GM21737 (cell line): ENCODE measurements at regions not wholly inside any gene's neighbourhood (a gene's known extent, or its start where the extent isn't known, plus 50 kb on each side); places are given as distances from the start of the nearest gene placed in this dataset.

Source experiments
- ATAC-seq: cut with Tn5 transposase; IDR thresholded peaks from one replicate; pipeline ENCODE4 v1.9.1; 2021; ENCODE audit warnings: mild to moderate bottlenecking, moderate library complexity; ENCODE audit not compliant: unreplicated experiment

GRCh38 chr6:90406142-90406794 is 109.6 kb upstream of the BACH2 start:
- ATAC-seq: no peak

- ATAC-seq: no peak
Observed at GRCh38 chr6:90403489-90404381, 107.1 kb upstream of the BACH2 start.

DNA sequence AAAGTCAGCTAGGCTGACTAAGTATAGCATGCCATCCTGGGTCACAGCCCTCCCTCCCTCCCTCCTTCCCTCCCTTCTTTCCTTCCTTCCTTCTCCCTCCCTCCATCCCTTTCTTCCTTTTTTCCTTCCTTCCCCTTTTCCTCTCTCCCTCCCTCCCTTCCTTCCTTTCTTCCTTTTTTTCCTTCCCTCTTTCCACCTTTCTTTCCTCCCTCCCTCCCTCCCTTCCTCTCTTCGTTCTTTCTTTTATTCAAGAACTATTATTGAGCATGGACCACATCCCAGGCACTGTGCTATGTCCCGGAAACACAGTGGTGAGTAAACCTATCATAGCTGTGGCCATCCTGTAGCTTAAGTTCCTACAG is 106.2 kb upstream of the BACH2 start:
- ATAC-seq: no peak

DNA sequence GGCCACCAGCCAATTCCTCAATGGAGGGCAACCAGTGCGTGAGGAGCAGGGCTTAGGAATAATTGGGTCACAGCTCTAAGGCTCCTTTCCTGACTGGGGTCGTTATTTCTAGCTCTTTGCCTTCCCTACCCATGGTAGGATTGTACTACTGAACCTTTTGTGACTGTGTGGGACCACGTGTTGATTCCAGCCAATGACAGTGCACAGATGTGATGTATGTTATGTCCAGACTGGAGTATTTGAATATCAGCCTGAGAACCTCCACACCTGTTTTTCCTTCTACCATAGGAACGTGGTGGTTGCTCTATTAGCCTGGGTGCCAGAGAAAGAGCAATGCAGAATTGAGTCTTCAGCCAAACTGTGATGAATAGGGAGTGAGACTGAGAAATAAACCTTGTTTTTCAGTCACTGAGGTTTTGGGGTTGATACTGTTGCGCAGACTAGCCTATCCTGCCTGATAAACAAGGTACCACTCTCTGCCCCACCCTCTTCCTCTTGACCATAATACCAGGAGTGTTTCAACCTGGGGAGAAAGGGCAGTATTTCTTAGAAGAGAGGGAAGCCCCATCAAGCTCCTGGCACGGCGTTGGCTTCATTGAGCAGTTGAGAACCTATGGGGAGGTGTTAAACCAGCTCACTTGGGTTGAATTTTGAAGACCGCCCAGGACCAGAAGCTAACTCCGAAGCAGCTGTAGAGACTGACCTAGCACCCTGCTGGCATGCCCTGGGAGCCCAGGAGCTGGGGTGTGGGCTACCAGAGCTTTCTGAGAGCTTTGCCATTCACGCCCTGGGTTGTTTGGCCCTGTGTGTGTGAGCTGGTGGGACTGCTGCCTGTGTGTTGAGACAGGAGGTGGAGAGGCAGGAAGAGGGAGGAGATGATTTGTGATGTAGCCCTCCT is 105.5 kb upstream of the BACH2 start:
- no peak for ATAC-seq

- ATAC-seq: no peak
Observed at GRCh38 chr6:90399970-90400369, 103.3 kb upstream of the BACH2 start.

GRCh38 chr6:90397929-90398674 is 101.5 kb upstream of the BACH2 start:
- peak; percentile 56 for ATAC-seq

DNA sequence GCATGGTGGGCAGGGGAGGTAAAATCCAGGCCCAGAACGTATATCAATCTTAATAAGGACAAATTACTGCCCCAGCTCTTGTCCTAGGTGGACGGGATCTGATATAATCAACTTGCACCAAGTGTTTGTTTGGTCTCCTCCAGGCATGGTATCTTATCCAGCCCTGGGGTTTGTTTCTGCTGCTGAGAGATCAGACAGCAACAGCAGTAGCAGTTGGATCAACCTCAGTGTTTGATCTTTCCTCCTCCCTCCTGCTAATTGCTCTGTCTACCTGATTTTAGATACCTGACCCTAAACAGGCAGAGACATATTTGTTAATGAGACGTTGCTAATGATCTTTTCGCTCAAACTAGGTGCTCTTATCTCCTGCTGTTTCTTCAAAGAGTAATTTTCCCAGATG is 100.4 kb upstream of the BACH2 start:
- no peak for ATAC-seq

DNA sequence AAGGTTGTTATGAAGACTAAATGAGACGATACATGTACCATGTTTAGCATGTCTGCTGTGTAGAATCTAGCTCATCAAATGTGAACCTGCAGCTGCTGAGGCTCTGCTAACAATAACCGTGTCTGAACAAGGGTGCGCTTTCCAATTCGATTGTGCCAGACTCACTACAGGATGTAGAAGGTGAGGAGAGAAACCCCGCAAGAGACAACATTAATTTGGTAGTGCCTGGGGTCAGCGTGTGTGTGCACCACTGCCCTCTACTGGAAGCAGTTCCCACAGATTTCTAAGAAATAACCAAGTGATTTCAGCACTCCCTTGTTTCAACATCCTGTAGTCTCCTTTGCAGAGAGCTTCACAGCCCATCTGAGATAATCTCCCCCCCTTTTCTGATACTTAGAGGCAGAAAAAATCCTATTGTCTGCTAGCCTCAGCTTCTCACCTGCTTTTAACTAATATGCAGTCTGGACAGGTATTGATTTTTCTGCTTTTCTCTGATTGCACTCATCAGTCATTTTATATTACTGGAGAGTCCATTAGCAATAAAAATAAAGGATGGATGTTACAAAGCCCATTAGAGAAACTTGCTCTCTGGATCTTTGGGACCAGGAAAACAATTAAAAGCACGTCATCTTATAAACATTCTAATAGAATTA is 96.7 kb upstream of the BACH2 start:
- ATAC-seq: peak; percentile 53

DNA sequence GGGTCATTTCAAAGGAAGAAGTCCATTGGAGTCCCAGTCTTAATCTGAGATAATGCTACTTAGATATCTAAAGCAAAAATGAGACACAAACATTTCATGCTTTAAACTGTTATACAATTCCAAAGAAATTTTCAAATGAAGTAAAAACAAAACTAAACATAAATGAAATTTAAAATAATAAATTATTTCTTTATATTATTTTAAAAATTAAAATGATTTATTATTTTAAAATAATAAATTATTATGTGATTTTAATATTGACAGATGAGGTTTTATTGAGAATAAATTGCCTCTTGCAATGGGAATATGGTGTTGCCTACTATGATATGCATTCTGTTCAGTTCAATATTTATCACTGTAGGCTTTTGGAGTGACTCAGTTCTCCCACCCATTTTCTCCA is 93.7 kb upstream of the BACH2 start:
- ATAC-seq: no peak

DNA sequence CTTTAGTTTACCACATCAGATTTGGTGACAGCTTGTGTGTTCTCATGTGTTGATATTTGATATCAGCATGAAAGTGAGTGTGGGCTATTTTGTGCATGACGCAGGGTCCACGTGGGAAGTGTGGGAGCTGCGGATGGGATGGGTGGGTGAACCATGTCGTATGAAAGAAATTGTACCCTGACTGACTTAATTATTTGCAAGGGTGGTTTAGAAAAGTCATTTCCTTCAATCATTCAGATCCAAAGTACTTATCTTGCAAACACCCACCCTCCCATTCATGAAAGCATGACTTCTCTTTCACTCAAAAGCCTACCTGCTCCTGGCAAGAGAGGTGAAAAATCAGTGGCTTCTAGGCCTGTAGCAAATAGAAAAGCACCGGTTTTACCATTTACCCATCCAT is 91.8 kb upstream of the BACH2 start:
- no peak for ATAC-seq

DNA sequence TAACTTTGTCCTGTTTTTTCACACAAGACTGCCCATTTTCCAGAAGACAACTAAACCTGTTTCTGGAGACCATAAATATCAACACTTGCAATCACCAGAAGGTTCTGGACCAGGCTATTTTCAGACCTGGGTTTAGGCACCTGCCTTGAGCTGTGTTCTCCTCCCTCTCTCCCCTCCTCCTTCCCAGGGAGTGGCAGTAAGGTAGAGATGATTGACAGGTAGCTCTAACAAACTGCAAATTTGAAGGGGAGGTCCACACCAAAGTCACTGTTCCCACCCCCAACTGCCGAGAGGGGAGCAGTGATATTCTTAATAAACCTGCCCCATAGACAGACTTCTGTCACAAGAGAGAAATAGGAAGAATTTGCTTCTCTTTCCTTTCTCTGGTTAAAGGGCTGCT is 91.2 kb upstream of the BACH2 start:
- ATAC-seq: no peak

DNA sequence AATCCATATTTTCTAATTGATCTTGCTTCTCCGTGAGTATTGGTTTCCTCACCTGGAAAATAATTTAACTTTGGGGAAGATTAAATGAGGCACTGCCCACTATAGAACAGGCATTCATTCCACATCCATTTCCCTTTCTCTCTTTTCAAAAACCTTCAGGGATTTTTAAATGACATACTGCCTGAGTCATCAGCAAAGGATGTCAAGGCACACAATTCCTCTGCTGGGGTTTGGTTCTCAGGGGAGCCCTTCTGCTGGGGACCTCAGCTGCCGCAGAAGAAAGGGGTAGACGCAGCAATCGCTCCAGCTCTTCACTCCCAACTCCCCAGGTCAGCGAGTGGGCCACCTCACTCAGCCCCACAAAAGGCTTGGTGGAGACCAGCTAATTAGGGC is 90.7 kb upstream of the BACH2 start:
- no peak for ATAC-seq

GRCh38 chr6:90386399-90387382 is 90.0 kb upstream of the BACH2 start:
- ATAC-seq: no peak

DNA sequence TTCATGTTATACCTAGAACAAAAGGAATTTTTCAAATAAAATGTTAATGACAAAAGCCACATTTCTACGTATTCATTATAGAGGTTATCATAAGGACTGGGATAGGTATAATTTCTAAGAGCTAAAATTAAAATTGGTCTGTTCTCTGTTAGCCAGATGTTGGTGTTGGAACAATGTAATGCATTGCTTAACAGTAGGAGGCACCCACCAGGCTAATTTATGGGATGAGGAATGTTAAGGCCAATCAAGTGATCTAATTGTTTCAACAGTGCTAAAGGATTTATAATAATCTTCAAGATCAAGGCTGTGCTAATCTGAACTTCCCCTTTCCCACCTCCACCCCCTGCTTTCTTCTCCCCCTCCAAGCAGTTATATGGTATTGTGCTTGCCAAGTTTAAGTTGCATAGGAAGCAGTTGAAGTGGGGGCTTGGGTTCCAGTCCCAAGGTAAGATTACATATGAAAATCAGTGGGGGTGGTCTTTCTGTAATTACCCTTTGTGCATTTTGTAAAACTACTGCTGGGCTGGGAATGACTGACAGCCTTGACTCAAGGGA is 89.2 kb upstream of the BACH2 start:
- no peak for ATAC-seq

- ATAC-seq: no peak
Observed at GRCh38 chr6:90384720-90385119, 88.1 kb upstream of the BACH2 start.

- ATAC-seq: peak; percentile 53
Observed at GRCh38 chr6:90383196-90383822, 86.7 kb upstream of the BACH2 start.

- ATAC-seq: no peak
Observed at GRCh38 chr6:90382760-90383159, 86.1 kb upstream of the BACH2 start.

DNA sequence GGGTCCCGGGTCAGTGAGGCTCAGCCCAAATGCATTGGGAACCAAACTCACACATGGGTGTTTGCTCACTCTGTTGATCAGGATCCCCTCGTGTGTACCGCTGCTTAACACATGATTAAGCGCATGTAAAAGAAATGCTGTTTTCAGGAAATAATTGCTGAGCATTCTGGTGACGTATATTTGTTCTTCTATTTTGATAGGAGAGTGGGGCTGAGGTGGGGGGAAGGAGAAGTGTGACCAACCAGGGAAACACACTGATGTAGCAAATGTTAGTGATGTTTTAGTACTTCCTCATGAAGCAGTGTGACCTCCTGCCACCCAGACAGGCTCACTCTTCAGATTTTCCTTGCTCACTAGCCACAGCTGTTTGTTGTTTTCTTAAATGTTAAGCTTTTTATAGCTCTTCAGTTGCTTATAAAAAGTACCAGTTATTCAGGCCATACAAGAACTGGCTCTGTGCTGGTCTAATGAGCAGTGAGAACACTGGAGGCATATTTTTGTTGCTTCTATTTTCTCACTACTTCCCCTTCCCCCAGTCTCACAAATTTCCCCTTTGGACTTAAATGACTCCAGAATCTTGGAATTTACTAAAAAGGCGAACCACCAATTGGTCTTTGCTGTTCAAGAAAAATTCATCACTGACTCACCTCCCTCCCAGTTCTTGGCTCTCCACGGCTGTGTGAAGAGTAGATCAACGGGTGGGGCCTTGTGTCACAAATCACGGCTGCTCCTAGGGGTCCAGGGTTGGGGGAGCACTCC is 79.2 kb upstream of the BACH2 start:
- no peak for ATAC-seq
